OCI-LY7 (cell line): ENCODE measurements at regions not wholly inside any gene's neighbourhood (a gene's known extent, or its start where the extent isn't known, plus 50 kb on each side); places are given as distances from the start of the nearest gene placed in this dataset.

Source experiments
- BruUV-seq: library from RNA; stranded (reverse); fragments of 400-500 nt; replicated peaks from 2 replicates; lab custom pipeline; 2021; lab: Mats Ljungman, UMichigan
- CTCF ChIA-PET: fragments of 300-600 bp; sonication (Branson Sonifier 250); formaldehyde crosslinking; loops from one replicate; lab custom pipeline; 2022; ENCODE audit warnings: antibody characterized with exemption; ENCODE audit not compliant: unreplicated experiment; lab: Charles Lee
- POLR2A ChIA-PET: fragments of 300-600 bp; sonication (Branson Sonifier 250); formaldehyde crosslinking; loops from one replicate; lab custom pipeline; 2022; ENCODE audit warnings: antibody characterized with exemption; lab: Charles Lee
- DNase-seq: peaks from one replicate; pipeline ENCODE4 v3.0.0-alpha.2; 2015; ENCODE audit warnings: low spot score
- H2AFZ ChIP-seq: fragments of 200-600 bp; sonication (generic), shearing (Covaris generic); 2 replicates; pipeline ENCODE4 v1.6.1; 2014; ENCODE audit warnings: mild to moderate bottlenecking, antibody characterized with exemption, low read length, moderate library complexity
- H3K27ac ChIP-seq: fragments of 200-600 bp; sonication (generic); 2 replicates; pipeline ENCODE4 v1.5.1; 2014; ENCODE audit warnings: mixed run types, low read depth, mild to moderate bottlenecking, moderate library complexity, low read length, inconsistent platforms; ENCODE audit not compliant: poor library complexity, severe bottlenecking
- H3K36me3 ChIP-seq: fragments of 200-600 bp; sonication (generic); 2 replicates; pipeline ENCODE4 v1.6.1; 2014; ENCODE audit warnings: mild to moderate bottlenecking, antibody characterized with exemption, low read length, moderate library complexity, mixed read lengths; ENCODE audit not compliant: insufficient read depth
- H3K4me1 ChIP-seq: fragments of 200-600 bp; sonication (generic); 2 replicates; pipeline ENCODE4 v1.5.1; 2014; ENCODE audit warnings: mild to moderate bottlenecking, low read length; ENCODE audit not compliant: insufficient read depth, poor library complexity, severe bottlenecking
- H3K4me2 ChIP-seq: fragments of 200-600 bp; sonication (generic); 2 replicates; pipeline ENCODE4 v1.6.1; 2014; ENCODE audit warnings: mild to moderate bottlenecking, low read length
- H3K4me3 ChIP-seq: fragments of 200-600 bp; sonication (generic); 2 replicates; pipeline ENCODE4 v1.5.1; 2014; ENCODE audit warnings: mild to moderate bottlenecking, low read depth, low read length; ENCODE audit not compliant: poor library complexity, severe bottlenecking
- H3K79me2 ChIP-seq: fragments of 200-600 bp; sonication (generic); 2 replicates; pipeline ENCODE4 v1.6.1; 2016; ENCODE audit warnings: low read depth, mild to moderate bottlenecking, low read length, moderate library complexity, mixed read lengths; ENCODE audit not compliant: insufficient read depth
- H3K9me2 ChIP-seq: fragments of 200-600 bp; sonication (generic); 2 replicates; pipeline ENCODE4 v1.6.1; 2016; ENCODE audit warnings: mild to moderate bottlenecking, low read length, mixed read lengths; ENCODE audit not compliant: insufficient read depth
- H3K9me3 ChIP-seq: fragments of 200-600 bp; sonication (generic); 2 replicates; pipeline ENCODE4 v1.6.1; 2014; ENCODE audit warnings: mild to moderate bottlenecking, mixed run types, low read length, mixed read lengths
- H4K20me1 ChIP-seq: fragments of 200-600 bp; sonication (generic); 2 replicates; pipeline ENCODE4 v1.6.1; 2014; ENCODE audit warnings: mild to moderate bottlenecking, antibody characterized with exemption, low read length, moderate library complexity, mixed read lengths; ENCODE audit not compliant: insufficient read depth
- CTCF ChIP-seq: fragments of 200-600 bp; sonication (generic); conservative IDR thresholded peaks from 2 replicates; pipeline ENCODE4 v1.5.1; 2014; ENCODE audit warnings: mild to moderate bottlenecking, antibody characterized with exemption, low read length, moderate library complexity, mixed read lengths
- EZH2phosphoT487 ChIP-seq: fragments of 200-600 bp; sonication (generic); IDR thresholded peaks from 2 replicates; pipeline ENCODE4 v1.6.1; 2018; ENCODE audit warnings: low read depth, borderline replicate concordance, mild to moderate bottlenecking, mixed run types, antibody characterized with exemption, low read length, moderate library complexity, mixed read lengths
- intact Hi-C: fragments of 100-400 bp; cut with micrococcal nuclease; formaldehyde crosslinking; loops from one replicate; pipeline ENCODE4 v1.10.0; 2022; ENCODE audit not compliant: unreplicated experiment

DNA sequence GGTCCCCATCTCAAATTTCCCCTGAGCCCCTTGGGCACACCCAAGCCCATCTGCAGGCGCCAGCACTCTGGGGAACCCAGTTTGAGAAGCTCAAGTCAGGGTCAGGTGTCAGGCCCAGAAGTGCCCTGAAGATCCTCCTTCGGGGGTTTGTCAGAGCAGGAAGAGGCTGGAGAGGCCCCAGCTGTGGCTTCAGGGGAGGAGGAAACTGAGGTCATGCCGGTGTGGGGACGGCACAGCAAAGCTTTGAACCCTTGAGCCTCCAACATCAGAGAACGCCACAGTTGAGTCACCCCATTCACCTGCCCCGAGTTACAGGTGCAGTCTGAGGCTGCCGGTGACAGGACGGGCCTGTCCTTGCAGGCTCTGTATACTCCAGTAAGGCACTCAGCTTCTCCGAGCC lies 140.2 kb upstream of the CIBAR2 start:
- H3K4me1 ChIP-seq: peaks cover 34% of the 10 kb centered on the region
- intact Hi-C loops: loop anchor here (1.0 to 5.0 kb wide), 5 partner anchors 44 to 196 kb away; no protein-coding TSS in a partner anchor
- POLR2A ChIA-PET: interaction anchor here (0.5 to 1.2 kb wide), 7 partner anchors 8 to 195 kb away, joined by 3 to 5 read pairs (median 3); no protein-coding TSS in a partner anchor
- CTCF ChIA-PET: interaction anchor here (0.5 to 2.8 kb wide), 12 partner anchors 10 to 341 kb away, joined by 3 to 18 read pairs (median 4); no protein-coding TSS in a partner anchor
- H3K4me3 ChIP-seq: peak overlapping the region; percentile 1
- peak overlapping the region; percentile 44 for H3K4me2 ChIP-seq
- no peaks in the 10 kb centered on the region for H3K9me3 ChIP-seq
- H4K20me1 ChIP-seq: no peaks in the 10 kb centered on the region
- no TSS peak for BruUV-seq
- H2AFZ ChIP-seq: peak overlapping the region; percentile 36
- H3K9me2 ChIP-seq: no peaks in the 10 kb centered on the region
- H3K79me2 ChIP-seq: no peaks in the 10 kb centered on the region
- peak overlapping the region; percentile 68 for H3K27ac ChIP-seq
- peak; percentile 90 for DNase-seq
- TF ChIP-seq EZH2phosphoT487 (no peak), CTCF (no peak)
- no peaks in the 10 kb centered on the region for H3K36me3 ChIP-seq

DNA sequence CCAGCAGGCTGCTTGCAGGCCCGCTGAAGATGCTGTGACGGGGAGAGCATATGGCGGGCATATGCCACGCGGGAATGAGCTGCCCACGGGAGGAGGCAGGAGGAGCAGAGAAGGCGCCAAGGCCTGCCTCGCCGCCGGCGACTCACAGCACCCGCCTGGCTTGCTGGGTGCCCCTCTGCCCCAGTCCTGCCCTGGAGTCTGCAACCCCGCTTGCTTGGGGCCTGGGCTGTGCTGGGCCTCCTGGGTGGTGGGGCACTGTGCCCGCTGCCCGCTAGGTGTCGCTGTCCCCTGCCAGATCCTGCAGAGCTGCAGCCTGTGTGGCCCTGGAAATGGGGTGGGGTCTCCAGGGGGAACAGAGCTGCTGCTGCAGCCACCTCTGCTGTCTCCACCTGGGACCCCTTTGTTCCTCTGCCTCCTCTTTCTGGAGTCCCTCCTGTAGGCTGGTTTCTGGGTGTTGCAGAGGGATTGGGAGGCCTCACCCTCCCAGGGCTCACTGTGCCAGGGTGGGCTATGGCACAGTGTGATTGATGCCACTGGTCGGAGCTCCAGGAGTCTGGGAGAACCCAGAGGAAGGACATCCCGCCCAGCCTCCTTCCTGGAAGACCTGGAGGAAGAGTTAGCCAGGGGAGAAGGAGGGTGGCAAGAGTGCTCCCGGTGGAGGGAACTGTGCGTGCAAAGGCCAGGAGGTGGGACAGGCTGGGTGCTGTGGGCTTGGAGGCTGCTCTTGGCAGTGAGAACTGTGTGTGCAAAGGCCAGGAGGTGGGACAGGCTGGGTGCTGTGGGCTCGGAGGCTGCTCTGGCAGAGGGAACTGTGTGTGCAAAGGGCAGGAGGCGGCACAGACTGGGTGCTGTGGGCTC lies 141.0 kb upstream of the CIBAR2 start:
- Histone ChIP-seq H3K9me2 (no peaks in the 10 kb centered on the region), H3K27ac (peak overlapping the region; percentile 68), H3K9me3 (no peaks in the 10 kb centered on the region), H3K36me3 (no peaks in the 10 kb centered on the region), H2AFZ (no peak overlapping the region), H3K4me3 (no peak overlapping the region), H3K4me2 (no peak overlapping the region), H4K20me1 (no peaks in the 10 kb centered on the region), H3K4me1 (peaks cover 34% of the 10 kb centered on the region), H3K79me2 (no peaks in the 10 kb centered on the region)
- BruUV-seq: no TSS peak
- intact Hi-C loops: loop anchor here (1.0 to 5.0 kb wide), 5 partner anchors 22 to 174 kb away; no protein-coding TSS in a partner anchor
- ChIA-PET CTCF (interaction anchor here (0.6 to 2.8 kb wide), 7 partner anchors 9 to 175 kb away, joined by 3 to 18 read pairs (median 4); no protein-coding TSS in a partner anchor), POLR2A (interaction anchor here (0.5 to 1.2 kb wide), 9 partner anchors 7 to 491 kb away, joined by 3 to 4 read pairs (median 3); no protein-coding TSS in a partner anchor)
- peak; percentile 81 for DNase-seq
- TF ChIP-seq CTCF (peak; percentile 97), EZH2phosphoT487 (no peak)
